ENCODE measurements at regions not wholly inside any gene's neighbourhood (a gene's known extent, or its start where the extent isn't known, plus 50 kb on each side); places are given as distances from the start of the nearest gene placed in this dataset.

DNA sequence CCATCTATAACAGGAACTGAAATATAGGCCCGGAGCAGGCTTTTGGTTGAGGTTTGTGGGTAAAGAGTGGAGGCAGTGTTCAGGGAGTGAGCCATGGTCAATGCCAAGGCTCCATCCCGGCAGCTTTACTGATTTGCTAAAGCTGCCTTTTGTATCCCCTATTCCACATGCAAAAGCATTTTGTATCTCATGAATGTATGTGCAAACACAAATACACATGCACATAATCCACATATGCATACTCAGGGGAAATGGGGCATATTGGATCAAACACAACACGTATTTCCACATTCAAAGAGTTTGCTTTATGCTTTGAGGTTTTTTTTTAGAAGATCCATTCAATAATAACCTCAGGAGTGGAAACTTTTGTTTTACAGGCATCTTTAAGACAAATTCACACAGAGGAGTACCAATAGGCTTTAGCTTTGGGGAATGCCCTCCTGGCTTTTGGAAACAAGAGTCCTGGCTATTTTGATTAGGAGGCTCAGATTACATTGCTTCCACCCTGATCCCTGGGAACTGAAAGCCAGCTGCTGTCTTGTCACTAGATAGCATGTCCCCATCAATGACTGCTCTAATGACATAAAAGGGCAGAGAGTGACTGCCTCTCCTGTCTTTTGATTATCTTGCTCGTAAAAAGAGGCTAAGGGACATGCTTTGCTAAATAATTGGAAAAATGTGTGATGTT is 263.2 kb downstream of the EN1 start:
- H3K27ac ChIP-seq (ENCODE audit: low read depth in 1 of 2, low read length in 2 of 2) = no peak overlapping the region
- H3K4me1 ChIP-seq (ENCODE audit: control insufficient read depth in 4 of 4, insufficient read depth in 4 of 4, low read length in 3 of 4) = no peaks in the 10 kb centered on the region
- 65% methylated on average over 4 of the region's 4 CpGs for WGBS
- H3K9me3 ChIP-seq (ENCODE audit: control insufficient read depth in 4 of 4, low read length in 3 of 4) = peaks cover 0 to 2% (median 0%) of the 10 kb centered on the region in 4 donors
- no peak overlapping the region for H3K4me3 ChIP-seq (ENCODE audit: low read depth in 1 of 3, low read length in 3 of 3)
- TF ChIP-seq REST (IDR thresholded peaks at IDR 0.05) (no peak), JUND (IDR thresholded peaks at IDR 0.05) (no peak), EGR1 (IDR thresholded peaks at IDR 0.05; ENCODE audit: low read depth in 2 of 2) (no peak), GABPA (IDR thresholded peaks at IDR 0.05 in 1 of 2, conservative IDR thresholded peaks at IDR 0.05 in 1 of 2) (no peak), YY1 (IDR thresholded peaks at IDR 0.05) (no peak), FOXA1 (IDR thresholded peaks at IDR 0.05) (no peak), HNF4A (conservative IDR thresholded peaks at IDR 0.05) (no peak), SP1 (IDR thresholded peaks at IDR 0.05) (no peak), RAD21 (IDR thresholded peaks at IDR 0.05) (no peak), CTCF (IDR thresholded peaks at IDR 0.05; ENCODE audit: low read depth, low read length, missing input control) (no peak), RXRA (IDR thresholded peaks at IDR 0.05) (no peak), FOXA2 (IDR thresholded peaks at IDR 0.05) (no peak), TAF1 (conservative IDR thresholded peaks at IDR 0.05) (no peak), HNF4G (IDR thresholded peaks at IDR 0.05) (no peak), ZBTB33 (IDR thresholded peaks at IDR 0.05) (no peak), NR2F2 (IDR thresholded peaks at IDR 0.05) (no peak), MAX (IDR thresholded peaks at IDR 0.05) (no peak)
- TF ChIP-seq, protein P1, sequence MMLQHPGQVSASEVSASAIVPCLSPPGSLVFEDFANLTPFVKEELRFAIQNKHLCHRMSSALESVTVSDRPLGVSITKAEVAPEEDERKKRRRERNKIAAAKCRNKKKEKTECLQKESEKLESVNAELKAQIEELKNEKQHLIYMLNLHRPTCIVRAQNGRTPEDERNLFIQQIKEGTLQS (IDR thresholded peaks at IDR 0.05) = no peak
- H3K9ac ChIP-seq (ENCODE audit: low read depth in 1 of 2, low read length in 2 of 2) = no peak overlapping the region
- no peaks in the 10 kb centered on the region for H3K36me3 ChIP-seq (ENCODE audit: control insufficient read depth in 4 of 4, insufficient read depth in 3 of 4, low read depth in 1 of 4, low read length in 3 of 4)
- no peak for DNase-seq (ENCODE audit: low spot score)
- H3K27me3 ChIP-seq (ENCODE audit: control insufficient read depth in 4 of 4, insufficient read depth in 4 of 4, low read length in 3 of 4) = peaks cover 0 to 5% (median 0%) of the 10 kb centered on the region in 4 donors

Data from liver (tissue), 8 donors.